ENCODE measurements at regions not wholly inside any gene's neighbourhood (a gene's known extent, or its start where the extent isn't known, plus 50 kb on each side); places are given as distances from the start of the nearest gene placed in this dataset.
"Not testable (repeated sequence)": the region's sequence is repeated elsewhere in the genome, so short reads cannot be mapped to it uniquely, and the experiment has no call there.

DNA sequence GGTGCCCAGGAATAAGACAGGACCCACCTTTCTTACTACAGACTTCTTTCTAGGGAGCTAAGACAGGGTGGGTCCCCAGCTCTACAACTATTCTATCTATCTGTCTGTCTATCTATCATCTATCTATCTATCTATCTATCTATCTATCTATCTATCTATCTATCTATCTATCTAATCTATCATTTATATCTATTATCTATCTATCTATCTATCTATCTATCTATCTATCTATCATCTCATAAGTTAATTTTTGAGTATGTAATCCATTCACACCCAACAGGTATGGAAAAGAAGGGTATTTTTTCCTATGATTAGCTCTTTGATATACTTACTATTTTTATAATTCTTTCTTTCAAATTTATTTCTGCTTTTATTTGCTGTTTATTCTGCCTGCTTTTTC is 55.9 kb downstream of the BAMBI start:
- no peak for DNase-seq

DNA sequence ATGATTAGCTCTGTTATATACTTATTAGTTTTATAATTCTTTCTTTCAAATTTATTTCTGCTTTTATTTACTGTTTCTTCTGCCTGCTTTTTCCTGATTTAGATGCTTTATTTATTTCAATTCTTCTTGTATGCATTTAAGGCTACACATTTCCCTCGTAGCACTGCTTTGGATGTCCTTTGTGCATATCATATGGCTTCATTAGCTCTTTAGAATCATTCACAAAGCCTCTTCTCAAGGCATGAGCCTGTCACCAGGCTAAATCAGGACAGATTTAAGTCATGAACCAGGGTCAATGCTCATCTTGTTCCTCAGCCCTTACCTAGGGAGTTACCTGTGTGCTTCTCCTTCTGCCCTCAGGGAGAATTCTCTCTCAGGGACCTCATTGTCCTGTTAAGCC is 56.3 kb downstream of the BAMBI start:
- DNase-seq: no peak

DNA sequence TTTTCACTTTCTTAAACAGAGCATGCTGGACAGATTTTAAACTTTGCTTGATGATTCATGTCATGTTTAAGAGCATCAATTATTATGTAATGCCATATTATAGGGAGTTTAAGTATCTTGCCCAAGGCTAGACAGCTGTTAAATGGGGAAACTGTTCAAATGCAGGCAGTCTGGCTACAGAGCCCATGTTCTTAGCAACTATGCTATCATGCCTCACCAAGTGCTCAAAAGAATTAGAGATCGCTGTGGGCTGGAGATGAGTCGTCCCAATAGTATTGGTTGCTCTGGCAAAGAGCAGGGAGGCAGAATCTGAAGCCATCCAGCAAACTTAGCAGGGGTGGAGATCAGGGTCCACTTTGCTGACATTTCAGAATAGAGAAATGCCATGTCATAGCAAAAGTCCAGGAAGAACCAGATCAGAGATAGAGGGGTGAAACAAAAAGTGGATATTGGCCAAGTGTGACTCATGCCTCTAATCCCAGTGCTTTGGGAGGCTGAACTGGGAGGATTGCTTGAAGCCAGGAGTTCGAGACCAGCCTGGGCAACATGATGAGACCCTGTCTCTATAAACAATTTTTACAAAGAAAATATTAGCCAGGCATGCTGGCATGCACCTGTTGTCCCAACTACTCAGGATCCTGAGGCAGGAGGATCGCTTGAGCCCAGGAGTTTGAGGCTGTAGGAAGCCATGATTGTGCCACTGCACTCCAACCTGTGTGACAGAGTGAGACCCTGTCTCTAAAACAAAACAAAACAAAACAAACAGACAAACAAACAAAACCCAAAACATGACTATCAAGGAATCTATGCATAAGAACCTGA is 57.8 kb downstream of the BAMBI start:
- DNase-seq: peak; percentile 95

DNA sequence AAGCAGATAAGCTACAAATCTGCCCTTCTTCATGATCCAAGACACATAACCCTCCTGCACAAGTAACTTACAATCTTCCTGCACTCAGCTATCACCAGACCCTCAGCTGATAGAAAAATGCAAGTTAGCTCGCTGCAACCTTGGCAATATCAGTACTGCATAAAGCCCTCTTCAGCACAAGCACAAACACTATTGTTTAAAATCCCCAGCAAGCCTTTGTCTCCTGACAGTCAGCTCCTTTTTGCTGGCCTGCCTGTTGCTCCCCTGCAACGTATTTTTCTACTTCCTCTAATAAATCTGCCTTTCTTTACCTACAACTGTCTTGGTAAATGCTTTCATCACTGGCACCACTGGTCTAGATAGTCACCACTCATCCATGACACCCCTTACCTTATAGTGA is 59.8 kb downstream of the BAMBI start:
- DNase-seq: no peak

DNA sequence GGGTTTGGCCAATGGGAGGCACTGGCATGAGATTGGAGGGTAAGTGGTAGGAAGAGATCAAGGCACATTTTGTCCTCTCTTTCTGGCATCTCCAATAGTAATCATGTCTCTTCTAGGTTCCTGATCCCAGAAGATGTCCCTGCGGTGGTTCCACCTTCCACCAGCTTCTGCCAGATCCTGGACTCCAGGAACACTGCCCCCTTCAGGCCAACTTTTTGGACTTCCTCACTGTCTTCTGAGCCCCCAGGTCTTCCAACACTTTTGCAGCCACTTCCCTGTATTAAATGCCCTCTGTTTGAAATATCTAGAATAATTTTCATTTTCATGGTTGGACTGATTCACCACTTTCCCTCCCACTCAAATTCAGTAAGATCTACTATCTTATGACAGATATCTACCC is 60.9 kb downstream of the BAMBI start:
- DNase-seq: no peak

DNA sequence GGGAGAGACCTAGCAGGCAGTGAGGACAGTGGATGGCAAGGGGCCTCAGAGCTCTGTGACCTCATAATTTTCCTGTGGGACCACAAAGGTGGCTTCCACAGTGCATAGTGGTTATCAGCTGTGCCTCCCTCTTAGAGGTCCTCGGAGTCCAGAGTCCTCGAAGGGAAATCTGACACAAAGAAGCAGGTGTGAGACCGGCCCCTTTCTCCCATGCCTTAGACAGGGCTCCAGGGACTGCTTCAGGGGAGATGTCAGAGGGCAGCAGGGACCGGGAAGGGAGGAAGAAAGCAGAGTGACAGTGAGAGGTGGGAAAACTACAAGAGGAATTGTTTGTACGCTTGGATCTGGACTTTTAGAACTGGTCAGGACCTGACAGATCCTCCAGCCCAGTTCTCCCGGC is 66.3 kb downstream of the BAMBI start:
- no peak for DNase-seq

DNA sequence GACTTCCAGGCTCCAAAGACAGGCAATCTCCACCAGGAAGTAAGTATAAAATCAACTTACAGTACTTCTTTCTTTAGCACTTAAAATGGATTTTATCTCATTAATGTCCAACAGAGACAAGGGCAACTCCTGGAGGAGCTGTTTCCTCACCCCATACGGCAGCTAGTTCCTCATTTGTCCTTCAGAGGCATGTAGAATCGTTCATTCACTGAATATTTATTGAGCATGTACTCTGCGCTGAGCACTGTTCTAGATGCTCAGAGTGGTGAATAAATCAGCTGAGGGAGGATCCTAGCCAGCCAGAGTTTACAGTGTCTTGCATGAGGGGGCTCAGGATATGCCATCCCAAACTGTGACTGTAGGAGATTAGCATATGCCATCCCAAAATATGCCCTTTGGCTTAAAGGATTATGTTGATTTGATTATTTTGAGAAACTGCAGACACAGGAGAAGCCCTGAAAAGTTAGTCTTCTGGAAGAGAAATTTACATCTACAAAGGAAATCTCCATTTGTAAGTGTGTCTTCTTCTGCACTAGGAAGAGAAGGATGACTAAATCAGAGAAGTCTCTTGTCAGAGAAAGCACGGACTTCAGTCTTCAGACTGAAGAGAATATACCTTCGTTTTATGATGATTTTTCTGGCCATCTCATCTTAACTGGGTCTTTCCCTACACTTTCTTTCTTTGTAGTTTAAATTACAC is 66.9 kb downstream of the BAMBI start:
- no peak for DNase-seq

DNA sequence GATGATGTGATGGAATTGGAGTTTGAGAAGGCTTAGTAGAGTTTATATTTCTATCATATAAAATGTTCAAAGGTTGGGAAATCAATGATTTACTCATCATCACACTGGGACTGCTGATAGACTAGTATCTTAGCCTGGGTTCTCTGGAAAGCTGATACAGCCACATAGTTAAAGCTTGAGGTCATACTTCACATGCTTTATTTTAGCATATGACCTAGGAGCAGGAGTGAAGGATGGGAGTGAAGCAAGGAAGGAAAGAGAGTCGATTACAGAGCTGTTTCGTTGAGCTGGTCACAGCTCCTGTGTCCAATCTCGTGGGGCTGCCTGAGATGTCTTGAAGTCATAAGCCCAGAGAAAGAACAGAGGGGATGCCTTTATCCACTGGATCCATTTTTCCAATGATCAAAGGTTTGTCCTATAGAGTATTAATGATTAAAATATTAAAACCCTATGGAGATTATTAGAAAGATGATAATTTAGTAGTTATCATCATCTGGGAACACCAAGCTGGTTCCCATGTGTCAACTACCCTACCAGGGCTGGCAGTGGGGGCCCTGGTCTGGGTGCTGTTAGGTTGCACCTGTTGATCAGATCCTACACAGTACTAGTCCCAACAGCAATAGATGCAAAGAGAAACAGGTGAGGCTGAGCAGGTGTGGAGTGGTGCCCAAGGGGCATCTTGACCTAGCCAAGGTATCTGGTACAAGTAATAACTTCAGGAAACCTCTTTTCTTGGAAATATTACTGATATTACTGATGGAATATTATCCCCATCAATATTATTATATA is 77.8 kb downstream of the BAMBI start:
- DNase-seq: peak; percentile 16

DNA sequence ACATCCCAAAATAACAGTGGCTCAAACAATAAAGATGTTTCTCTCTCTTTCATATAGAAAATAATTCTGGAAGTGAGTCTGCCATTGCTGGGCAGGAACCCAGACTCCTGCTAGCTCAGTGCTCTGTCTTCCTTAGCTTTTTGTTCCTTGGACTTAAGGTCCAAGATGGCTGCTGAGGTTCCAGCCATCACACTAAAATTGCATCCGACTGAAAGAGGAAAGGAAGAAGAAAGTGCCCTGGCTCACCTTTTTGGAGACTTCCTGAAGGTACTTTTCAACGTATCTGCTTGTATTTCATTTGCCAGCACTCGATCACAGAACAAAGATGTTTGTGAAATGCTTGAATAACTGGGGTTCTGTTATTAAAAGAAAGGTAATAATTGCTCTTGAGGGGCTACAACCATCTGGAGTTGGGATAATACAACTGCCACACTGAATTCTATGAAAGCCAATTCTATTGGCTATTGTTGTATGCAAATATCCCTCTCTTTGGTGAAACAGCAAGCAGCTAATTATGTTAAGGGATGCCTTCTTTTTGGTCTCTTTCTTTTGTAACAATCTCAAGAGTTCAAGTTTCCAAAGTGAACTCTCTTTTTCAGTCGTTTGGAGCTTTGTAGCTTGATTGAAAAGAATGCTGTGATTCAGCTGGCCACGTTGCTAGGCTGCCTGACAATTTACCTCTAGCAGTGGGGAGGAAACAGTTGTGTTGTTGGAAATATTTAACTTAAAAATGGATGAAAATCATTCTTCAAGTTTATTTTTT is 83.9 kb downstream of the BAMBI start:
- DNase-seq: peak; percentile 3

DNA sequence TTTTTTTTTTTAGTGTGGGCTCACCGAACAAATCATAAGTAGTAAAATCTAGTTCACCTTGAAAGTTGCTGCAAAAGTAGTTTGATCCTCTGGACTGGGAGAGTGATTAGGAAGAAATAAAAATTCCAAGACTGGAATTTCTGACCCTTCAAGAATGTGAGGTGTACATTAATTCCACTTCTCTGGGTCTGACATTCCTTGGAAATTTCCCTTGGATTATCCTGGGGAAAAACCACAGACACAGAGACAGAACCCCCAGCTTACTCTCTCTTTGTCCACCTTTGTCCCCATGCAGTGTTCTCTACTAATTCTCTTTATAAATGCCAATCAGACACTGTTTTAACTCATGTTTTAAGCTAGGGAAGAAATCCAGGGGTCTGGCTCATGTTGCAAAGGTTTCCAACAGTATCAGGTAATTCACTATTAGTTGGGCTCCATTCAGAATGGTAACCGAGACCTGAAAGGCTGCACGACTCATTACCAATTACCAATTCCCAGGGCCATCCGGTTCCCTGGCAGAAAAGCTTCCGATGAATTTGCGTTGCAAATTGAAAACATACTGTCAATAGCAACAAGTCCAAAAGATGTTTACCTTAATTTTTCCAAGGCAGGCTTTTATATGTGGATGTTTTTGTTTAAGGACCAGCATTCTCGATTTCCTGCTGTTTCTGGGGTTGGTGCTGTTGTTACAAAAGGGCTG is 86.3 kb downstream of the BAMBI start:
- no peak for DNase-seq

DNA sequence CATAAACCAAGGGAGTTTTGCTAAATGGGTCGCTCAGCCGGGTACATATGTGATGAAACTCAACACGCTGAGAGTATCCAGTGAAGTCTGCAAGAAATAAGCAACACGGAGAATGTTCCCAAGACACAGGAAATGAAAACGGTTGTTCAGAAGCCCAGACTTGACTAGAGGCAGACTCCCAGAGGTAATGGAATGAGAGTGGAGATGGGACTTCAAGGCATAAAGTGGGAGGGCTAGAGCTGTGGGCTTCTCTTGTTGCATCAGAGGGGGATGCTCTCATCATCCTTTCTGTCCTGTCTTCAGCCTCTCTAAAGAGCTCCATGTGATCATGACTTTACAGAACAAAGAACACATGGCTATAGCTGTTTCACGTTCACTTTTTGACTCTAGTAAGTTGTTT is 88.3 kb downstream of the BAMBI start:
- no peak for DNase-seq

DNA sequence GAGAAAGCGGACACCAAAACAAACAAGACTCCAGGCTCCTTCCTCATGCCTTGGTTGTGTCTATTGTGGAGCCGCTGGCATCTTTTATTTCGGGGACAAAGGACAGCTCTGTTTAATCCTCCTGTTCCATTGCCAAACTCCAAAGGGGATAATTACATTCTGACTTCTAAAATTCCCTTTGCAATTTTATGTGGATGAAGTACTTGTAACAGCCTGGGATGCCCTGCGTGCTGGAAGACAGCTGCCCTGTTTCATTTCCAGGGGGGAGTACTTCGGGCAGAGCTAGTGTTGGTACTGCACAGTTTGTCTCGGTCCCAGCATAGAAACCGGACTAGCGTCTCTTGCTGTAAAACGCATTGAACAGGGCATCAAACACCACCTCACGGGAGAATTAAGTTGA is 90.9 kb downstream of the BAMBI start:
- DNase-seq: no peak

DNA sequence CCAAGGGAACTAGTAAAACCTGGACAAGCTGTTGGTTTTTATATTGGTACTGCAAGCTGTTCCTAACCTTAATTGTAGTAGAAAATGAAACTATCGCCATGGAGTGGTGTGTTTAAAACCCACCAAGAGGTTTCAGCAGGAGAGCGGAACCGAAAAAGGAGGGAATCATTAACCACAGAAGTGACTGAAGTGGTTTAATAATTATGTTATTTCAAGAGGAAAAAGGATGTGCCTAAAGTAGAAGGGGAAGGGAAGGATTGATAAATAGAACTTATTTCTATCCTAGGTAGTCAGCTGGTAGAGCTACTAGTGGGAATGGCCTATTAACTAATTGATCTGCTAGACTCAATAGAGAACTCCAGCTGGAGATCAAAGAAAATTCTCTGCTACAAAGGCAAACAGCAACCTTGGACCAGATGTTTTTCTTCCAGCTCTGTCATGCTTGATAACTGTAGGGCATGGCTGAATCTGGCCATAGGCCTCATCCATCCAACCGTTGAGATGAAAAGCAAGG is 91.8 kb downstream of the BAMBI start:
- no peak for DNase-seq

DNA sequence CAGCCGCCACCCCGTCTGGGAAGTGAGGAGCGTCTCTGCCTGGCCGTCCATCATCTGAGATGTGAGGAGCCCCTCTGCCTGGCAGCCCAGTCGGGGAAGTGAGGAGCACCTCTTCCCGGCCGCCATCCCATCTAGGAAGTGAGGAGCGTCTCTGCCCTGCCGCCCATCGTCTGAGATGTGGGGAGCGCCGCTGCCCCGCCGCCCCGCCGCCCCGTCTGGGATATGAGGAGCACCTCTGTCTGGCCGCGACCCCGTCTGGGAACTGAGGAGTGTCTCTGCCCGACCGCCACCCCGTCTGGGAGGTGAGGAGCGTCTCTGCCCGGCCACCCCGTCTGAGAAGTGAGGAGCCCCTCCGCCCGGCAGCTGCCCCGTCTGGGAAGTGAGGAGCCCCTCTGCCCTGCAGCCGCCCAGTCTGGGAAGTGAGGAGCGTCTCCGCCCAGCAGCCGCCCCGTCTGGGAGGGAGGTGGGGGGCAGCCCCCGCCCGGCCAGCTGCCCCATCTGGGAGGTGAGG is 94.3 kb downstream of the BAMBI start:
- DNase-seq: not testable (repeated sequence)

DNA sequence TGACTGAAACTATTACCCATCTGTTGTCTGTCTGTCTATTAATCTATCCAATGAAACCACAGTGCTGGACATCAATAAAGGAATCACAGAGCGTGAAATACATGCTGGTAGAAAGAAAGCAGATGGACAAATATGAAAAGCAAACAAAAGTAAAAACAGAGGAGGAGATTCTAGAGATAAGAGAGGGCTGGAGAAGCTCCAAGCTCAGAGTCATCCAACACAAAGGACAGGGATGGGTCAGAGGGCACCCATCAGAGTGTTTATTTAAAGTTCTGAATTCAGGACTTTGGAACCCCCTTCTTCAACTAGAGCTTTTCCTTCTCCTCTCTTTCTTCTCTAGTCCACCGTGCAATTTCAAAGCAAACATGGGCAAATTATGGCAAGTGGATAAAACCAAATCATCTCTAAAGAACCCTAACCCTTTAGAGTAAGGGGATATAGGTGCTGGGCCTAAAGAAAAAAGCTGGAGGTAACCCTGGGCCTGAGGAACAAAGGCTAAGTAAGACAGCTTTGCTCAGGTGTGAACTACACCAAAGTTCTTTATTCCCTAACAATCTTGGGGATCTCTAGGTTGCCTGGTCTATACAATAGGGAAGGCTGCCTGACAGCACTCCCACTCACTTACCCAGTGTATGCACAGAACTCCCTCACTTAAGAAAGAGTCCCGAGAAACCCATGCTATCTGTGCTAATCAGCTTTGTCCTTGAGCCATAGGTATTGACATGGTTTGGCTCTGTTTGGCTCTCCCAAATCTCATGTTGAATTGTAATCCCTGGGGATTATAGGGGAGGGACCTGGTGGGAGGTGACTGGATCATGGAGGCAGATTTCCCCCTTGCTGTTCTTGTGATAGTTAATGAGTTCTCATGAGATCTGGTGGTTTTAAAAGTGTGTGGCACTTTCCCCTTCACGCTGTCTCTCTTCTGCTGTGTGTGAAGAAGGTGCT is 97.0 kb downstream of the BAMBI start:
- DNase-seq: no peak

DNA sequence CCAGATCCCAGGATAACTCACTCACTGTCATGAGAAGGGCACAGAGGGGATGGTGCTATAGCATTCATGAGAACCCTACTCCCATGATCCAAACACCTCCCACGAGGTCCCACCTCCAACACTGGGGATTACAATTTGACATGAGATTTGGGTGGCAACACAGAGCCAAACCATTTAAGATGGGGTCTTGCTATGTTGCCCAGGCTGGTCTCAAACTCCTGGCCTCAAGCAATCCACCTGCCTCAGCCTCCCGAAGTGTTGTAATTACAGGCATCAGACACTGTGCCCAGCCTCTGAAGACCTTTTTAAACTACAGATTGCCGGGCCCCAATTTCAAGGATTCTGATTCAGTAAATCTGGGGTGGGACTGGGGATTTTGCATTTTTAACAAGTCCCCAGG is 98.5 kb downstream of the BAMBI start:
- DNase-seq: no peak

DNA sequence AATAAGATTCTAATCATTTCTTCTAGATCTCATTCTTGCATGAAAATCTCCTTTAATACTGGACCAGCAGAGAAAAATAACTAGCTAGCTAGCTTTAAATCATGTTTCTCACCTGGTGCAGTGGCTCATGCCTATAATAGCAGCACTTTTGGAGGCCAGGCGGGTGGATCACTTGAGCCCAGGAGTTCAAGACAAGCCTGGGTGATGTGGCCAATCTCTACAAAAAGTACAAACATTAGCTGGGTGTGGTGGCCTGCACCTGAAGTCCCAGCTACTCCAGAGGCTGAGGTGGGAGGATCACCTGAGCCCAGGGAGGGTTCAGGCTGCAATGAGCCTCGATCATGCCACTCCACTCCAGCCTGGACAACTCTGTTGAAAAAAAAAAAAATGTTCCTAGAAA is 99.2 kb downstream of the BAMBI start:
- DNase-seq: no peak

DNA sequence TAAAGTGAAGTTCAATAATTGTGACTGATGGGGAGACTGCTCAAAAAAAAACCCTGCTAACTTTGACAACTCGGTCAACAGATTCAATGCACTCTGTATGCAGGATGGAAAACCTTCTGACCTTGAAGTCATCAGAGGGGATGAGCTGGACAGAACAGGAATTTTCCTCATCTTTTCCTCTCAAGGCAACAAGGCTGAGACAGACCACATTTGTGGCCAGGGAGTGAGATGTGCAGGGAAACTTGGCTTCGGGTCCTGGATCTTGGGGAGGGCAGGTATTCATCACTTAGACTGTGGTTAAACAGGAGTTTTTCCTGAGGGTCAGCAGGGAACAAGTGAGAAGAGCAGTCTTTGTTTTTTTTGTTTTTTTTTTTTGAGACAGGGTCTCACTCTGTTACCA is 100.6 kb downstream of the BAMBI start:
- DNase-seq: no peak

DNA sequence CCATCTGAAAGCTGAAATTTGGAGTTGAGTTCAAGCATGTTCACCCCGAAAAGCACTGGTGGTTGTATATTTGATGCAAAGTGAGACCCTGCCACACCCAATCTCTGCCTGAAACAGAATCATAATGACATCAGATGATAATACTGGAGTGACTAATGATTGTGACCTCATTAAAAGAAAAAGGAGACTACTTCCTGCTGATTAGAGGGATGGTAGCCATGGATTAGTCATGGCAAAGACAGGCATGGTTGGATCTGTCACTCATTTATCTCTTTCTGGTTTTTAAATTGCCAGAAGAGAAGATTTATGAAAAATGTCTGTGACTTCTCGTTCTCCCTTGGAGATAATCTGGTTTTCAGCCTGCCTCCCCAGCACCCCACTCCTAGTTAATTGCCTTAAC is 101.2 kb downstream of the BAMBI start:
- peak; percentile 27 for DNase-seq

DNA sequence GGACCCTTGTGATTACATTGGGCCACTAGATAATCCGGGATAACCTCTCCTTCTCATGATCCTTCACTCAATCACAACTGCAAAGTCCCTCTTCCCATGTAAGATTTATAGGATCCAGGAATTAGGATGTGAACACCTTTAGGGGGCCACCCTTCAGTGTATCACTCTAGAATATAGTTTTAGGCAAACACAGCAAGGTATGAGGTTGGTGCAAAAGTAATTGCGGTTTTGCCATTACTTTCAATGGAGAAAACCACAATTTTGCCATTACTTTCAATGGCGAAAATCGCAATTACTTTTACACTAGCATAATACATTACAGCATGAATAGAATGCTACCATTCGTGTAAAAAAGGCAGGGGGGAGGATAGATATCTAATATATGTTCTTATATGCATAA is 104.0 kb downstream of the BAMBI start:
- no peak for DNase-seq
